ENCODE measurements at regions not wholly inside any gene's neighbourhood (a gene's known extent, or its start where the extent isn't known, plus 50 kb on each side); places are given as distances from the start of the nearest gene placed in this dataset.
"Not testable (repeated sequence)": the region's sequence is repeated elsewhere in the genome, so short reads cannot be mapped to it uniquely, and the experiment has no call there.

DNA sequence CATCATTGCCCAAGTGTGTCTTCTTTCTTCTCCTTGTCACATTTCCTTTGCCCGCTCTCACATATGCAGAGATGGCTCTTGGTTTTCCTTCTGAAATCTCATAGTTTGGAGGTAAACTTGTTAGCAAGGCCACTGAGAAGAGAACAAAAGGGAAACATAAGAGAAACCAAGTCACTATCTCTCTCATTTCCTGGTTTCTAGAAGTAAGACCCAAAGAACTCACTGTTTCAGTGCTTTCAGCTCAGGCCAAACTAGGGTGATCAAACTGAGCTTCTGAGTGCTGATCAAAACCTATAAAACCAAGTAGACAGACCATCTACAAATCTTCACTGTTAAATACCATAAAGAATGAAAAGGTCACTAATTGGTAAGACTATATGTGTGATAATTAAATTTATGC lies 275.4 kb upstream of the BTG1 start:
- DNase-seq (ENCODE audit: low read depth) = no peak

DNA sequence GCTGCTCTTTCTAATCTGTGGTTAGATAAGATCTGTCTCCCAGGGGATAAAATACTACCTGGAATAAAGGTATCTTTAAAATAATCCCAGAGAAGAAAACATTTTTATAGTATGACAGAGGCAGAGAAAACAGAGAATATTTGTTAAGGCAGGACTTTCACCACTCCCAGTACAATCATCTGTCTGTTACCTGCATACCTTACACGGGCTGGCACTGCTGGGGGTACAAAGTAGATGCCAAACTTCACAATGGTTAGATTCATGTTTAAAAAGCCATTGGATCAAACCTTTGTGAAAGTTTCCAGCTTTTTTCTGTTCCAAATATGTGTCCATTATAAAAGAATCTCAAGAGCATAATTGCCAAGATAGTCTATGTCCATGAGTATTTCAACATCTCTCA lies 273.6 kb upstream of the BTG1 start:
- DNase-seq (ENCODE audit: low read depth) = no peak

DNA sequence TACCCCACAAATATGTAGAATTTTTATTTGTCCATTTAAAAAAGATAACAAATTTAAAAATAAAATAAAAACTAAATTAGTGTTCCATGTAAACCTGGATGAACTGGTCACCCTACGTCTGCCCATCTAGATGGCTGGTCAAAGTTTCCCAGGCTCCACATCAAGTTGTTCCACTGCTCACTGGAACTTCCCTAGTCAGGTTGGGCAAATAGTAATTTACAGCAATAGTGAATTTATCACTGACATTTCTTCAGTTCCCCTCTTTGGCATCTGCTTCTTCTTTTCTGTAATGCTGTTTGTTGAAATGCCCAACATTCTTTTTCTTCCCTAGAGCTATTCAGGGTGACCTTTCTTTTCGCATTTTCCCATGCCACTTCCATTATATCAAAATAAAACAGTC lies 272.7 kb upstream of the BTG1 start:
- no peak for DNase-seq (ENCODE audit: low read depth)

DNA sequence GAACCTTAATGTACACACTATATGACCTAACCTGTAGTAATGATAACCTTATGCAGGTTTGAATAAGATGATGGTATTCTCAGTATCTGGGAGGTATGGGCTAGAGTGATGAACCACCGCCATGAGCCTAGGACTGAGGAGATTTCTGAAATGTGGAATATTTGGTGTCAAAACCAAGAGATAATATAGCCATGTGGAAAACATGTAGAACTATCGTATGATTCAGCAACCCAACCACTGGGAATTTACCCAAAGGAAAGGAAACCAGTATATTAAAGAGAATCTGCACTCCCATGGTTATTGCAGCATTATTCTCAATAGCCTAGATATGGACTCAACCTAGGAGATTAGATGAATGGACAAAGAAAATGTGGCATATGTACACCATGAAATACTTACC lies 271.7 kb upstream of the BTG1 start:
- no peak for DNase-seq (ENCODE audit: low read depth)

DNA sequence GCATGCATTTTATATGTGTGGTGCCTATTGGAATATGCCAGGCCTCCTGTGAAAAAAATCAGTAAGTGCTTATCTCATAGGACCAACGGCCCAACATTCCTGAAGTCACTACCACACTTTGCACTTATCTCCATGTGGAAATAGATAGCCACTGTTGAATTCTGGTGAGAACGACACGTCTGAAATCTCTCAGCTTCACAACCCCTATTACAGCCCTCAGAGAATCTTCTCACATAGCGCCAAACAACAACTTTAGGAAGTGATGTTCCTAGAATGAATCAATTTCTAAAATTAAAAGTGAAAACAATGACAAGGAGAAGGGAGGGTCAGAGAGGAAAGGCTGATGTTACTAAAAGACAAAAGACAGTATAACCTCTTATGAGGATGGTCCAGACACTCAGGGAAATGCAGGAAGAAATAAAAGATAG lies 270.8 kb upstream of the BTG1 start:
- no peak for DNase-seq (ENCODE audit: low read depth)

DNA sequence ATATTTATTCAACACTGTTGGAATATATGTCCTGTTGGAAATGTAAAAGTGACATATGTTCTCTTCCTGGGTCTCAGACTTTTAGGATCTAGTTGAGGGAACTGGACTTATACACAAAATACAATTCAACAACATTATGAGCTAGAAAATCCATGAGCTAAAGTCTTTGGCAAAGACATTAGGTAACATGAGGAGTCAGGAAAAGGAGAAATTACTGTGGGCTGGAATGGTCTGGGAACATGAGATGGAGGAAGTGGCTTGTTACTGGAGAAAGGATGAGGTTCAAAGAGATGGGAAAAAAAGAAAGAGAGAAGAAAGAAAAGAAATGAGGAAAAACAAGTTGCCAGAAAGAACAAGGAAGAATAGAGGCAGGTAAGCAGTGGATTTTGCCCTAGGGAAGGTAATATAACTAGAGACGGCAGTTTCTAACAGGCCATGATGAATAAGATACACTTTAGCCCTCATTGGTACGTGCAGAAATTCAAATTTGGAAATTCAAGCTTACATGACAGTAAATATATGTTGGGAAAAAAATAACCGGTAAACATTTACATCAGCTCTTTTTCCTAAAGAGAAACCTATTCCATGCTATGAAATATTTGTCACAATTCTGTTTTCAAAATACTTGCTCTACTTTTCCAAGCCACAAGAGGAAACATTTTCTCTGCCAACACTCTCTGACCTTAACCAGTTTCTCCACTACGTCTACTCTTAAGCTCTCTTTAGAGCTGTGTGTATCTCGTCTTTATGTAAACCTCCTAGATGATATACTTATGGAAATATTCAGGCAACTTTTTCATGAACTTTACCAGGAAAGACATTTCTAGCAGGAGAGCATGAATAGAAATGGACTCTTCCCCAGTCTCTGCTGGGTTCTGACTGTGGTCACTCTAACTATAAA lies 268.8 kb upstream of the BTG1 start:
- no peak for DNase-seq (ENCODE audit: low read depth)

DNA sequence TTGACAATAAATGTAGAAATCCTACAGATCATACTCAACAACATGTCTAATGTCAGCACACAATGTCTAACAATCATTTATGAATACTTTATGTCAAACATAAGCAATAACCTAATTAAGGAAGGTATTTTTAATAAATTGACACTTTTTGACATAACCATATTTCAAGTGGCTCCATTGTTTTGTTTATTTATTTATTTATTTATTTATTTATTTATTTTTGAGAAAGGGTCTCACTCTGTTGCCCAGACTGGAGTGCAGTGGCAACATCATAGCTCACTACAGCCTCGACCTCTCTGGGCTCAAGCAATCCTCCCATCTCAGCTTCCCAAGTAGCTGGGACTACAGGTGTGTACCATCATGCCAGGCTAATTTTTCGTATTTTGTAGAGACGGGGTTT lies 267.6 kb upstream of the BTG1 start:
- DNase-seq (ENCODE audit: low read depth) = no peak

DNA sequence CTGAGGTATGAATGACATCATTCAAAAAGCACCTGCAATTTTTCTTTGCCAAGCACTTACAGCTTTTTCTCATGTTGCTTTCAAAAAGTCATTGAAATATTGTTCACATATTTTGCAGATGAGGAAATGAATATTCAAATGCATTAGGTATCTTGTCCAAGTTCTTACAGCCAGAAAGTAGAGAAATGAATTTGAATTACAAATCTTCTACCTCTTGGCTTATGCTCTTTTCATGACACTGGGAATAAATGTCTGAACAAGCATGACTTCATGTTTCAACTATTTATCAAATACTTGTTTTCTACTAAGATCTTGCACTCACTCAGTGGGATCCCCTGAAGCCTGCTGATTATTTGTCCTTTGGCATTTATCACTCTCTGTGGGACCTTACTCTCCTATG lies 267.2 kb upstream of the BTG1 start:
- no peak for DNase-seq (ENCODE audit: low read depth)

DNA sequence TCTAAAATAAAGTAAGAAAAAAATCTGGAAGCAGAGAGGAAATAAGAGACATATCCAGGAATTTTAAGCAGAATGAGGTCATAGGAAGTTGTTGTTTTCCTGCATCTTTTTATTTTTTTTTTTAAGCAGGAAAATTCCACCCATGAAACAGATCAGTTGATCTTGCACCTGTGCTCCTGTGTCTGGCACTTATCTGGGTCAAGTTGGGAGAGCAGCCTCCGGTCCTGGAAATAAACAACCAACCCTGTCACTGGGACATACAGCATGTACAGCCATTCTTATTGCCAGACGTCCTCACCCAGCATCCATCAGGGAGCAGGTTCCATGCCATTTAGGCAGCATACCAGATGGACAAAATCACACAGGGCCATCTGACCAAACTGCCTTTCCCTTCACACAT lies 266.0 kb upstream of the BTG1 start:
- no peak for DNase-seq (ENCODE audit: low read depth)

DNA sequence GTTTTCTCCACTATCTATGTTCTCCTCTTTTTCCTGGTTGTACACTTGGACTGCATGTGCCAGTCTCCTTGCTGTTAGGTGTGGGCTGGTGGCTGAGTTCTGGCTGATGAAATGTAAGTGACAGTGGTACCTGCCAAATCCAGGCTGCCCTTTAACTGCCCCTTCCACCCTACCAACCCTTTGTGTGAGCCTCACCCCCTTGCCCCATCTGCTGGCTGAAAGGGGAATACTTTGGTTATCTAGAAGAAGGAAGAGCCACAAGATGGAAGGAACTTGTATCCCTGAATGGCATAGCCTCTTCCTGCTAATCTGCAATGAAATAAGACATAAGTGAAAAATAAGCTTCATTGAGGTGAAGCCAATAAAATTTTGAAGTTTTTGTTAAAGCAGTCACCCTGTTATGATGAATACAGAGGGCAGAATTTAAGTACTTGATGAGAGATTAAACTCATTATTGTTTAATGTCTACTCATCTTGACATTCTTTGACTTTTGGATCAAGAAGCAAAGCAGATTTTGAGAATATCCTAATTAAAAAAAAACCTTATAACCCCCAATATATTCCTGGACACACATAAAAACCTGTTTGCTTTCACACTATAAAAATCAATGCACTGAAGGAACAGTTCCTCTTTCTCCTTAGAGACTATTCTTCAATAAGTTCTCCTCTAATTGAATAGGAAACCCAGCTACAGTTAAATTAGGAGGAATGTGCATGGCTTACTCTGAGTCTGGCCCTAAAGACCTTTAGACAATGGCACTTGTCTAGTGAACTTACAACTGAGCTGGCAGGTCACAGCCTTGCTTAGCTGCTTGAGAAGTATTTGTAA lies 262.6 kb upstream of the BTG1 start:
- no peak for DNase-seq (ENCODE audit: low read depth)

DNA sequence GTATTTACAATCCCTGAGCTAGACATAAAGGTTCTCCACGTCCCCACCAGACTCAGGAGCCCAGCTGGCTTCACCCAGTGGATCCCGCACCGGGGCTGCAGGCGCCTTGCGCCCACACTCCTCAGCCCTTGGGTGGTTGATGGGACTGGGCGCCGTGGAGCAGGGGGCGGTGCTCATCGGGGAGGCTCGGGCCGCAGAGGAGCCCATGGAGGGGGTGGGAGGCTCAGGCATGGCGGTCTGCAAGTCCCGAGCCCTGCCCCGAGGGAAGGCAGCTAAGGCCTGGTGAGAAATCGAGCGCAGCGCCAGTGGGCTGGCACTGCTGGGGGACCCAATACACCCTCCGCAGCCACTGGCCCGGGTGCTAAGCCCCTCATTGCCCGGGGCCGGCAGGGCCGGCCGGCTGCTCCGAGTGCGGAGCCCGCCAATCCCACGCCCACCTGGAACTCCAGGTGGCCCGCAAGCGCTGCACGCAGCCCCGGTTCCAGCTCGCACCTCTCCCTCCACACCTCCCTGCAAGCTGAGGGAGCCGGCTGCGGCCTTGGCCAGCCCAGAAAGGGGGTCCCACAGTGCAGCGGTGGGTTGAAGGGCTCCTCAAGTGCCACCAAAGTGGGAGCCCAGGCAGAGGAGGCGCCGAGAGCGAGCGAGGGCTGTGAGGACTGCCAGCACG lies 260.9 kb upstream of the BTG1 start:
- not testable (repeated sequence) for DNase-seq (ENCODE audit: low read depth)

DNA sequence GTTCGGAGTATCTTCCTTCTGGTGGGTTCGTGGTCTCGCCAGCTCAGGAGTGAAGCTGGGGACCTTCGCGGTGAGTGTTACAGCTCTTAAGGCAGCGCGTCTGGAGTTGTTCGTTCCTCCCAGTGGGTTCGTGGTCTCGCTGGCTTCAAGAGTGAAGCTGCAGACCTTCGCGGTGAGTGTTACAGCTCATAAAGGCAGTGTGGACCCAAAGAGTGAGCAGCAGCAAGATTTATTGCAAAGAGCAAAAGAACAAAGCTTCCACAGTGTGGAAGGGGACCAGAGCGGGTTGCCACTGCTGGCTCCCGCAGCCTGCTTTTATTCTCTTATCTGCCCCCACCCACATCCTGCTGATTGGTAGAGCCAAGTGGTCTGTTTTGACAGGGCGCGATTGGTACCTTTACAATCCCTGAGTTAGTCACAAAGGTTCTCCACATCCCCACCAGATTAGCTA lies 260.2 kb upstream of the BTG1 start:
- DNase-seq (ENCODE audit: low read depth) = not testable (repeated sequence)

DNA sequence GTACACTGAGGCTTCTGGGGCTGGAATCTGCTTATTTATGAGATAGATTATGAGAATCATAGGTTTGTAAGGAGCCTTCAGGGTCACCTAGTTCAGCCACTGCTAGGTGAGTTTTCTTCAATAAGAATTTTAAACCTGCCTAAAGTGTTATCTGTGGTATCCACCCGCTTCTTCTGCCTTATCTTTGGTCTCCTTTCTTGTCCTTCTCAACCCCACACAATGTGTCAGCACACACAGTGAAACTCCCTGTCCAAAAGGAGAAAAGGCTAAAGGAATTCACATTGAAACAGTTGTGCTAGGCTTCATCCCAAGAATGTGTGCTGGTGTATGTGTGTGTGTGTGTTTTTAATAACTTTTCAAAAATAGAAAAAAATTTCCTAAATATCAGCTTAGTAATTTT lies 259.3 kb upstream of the BTG1 start:
- DNase-seq (ENCODE audit: low read depth) = no peak

DNA sequence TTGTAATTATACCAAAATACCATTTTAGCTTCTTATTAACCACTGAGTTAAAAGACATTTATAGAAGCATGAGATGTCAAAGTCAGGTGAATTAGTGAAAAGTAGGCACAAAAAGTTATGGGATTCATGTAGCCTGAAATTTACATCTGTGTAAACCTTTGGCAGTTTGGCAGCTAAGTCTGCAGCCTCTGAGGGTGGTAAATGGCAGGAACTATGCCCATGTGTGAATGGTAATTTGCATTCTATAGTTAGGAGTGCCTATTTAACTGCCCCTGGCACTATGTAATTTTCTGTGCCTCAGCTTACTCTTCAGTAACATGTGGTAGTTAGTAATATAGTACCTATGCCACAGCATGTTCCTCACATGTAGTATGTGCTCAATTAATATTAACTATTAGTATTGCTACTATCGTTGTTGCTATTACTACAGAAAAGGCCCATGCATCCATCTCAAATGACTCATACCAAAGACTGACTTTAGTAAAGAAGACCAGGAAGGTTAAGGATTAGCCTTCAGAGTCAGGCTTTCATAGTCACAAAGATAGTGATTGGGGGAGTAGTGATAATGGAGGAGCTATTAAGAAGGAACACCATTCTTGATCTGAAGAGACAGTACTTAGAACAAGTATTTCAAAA lies 258.7 kb upstream of the BTG1 start:
- DNase-seq (ENCODE audit: low read depth) = no peak

DNA sequence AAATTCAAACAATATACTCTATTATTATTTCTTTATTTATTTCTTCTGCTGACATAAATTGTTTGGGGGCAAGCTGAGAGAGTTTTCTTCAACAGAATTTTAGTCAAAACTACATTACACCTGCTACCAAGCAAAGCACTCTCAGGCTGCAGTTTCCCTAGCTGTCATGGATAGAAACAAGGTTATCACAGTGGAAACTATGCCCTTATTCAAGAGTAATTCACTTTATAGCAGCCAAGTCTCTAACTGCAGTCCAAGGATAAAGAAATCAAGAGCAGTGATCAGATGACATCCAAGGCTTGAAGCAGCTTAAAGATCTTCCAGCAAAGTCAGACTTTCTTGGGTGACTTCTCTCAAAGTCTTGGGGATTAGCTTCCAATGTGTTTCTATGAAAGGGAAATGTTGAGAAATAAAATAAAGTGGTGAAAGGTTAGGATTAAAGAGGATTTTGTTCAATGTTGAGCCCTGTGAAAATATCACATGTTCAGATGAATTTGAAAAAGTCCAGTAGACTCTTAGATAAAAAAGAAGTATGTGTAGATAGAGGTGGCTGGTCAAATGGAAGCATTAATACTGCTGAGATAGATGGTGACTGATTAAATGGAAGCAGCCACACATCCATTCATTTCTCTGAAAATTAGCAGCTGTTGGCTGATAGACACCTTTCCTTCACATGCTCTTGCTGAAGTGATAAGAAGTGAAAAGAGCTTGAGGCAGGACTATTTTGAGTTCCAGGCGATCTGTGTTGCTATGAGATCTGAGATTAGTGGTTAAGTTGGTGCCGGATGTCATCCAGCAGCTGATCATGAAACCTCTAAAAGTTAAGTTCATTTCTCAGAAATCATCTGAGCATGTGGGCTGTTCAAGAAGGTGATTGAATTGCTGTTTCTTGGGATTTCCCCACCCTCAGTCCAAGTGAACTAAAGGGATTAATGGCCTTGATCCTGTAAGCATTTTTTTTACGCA lies 257.8 kb upstream of the BTG1 start:
- DNase-seq (ENCODE audit: low read depth) = peak; percentile 24

DNA sequence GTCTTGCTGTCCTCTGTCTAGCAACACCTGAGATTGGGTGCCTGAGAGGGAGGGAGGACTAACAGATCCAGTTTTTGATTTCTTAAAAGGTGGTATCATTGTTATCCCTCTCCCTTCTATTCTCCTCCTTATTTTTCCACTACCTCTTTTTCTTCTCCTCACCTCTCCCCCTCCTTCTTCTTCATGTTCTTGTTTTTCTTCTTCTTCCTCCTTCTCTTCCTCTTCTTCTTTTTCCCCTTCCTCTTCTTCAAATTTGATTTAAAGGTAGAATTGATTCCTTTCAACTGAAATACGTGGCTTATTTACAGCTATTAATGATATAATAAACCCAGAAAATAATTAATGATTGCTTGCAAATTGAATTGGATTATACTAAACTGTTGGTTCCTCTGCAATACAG lies 256.8 kb upstream of the BTG1 start:
- DNase-seq (ENCODE audit: low read depth) = no peak

DNA sequence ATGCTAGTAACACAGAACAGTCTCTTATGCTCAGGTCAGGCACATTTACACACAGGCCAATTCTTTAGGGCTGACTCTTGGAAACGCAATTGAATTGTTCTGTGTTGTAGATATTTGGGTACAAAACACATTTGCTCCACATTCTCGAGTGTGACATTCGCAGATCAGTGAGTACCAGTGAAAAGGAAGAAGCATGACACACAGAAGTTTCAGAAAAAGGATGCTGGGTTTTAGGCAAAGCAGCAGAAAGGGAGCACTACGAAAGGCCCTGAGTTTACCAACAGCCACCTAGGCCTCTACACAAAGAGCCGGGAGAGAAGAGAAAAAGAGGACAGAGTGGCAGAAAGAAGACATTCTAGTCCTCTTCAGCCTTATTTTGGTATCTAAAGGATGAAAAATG lies 254.4 kb upstream of the BTG1 start:
- DNase-seq (ENCODE audit: low read depth) = no peak

DNA sequence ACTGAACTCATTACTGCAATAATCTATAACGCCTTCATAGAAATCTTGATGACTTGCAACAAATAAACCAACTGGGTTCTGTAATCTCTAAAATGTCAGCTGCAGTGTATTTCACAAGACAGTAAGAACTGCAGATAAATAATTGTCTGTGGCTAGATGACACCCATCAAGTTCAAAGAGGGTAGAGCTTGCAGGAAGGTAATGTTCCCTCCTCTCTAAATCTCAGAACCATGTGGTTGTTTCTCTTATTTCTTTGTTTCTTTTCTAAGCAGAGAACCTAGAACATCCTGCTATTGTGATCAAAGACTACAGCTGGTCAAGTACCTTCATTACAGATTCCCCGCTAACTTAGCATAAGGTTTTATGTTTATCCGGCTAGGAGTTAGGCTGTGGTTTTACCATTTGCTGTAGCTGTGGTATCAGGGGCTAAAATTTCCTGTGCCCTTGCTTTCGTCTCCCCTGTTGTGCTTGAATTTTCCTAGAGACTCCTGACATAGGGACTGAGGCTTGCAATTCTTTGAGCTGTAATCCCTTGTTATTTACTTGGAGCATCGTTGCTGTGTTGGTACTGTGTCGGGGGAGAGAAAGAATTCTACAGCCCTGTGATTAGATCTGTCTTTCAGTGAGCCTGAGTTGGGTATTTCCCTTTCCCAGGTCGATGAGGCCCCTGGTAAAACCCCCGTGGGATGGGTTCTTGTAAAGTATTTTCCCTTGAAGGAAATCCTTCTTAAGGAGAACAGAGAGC lies 253.1 kb upstream of the BTG1 start:
- DNase-seq (ENCODE audit: low read depth) = no peak

DNA sequence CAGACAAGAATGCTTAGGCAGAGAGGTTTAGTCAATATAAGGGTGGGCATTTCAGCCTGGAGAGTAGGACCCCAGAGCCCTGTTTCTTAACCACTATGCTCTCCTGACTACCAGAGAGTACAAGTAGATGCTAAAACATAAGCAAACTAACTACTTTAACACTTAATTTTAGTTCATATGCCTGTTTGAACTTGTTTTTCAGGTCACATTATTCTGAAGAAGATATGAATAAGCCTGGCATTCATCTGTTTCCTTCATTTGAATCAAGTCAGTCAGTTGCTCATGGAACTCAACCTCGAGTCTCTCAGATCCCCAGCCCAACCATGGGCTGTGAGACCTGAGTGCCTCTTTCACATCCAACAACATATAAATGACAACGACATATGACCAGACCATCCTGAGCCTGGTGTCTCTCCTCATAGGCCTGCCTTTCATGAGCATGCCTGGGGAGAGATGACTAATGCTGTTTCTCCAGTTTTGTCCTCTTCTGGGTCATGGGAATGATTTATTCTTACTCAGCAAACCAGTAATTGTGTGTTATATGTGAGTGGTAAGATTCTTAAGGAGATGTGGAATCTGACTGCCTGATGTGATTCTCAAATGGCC lies 251.1 kb upstream of the BTG1 start:
- no peak for DNase-seq (ENCODE audit: low read depth)

DNA sequence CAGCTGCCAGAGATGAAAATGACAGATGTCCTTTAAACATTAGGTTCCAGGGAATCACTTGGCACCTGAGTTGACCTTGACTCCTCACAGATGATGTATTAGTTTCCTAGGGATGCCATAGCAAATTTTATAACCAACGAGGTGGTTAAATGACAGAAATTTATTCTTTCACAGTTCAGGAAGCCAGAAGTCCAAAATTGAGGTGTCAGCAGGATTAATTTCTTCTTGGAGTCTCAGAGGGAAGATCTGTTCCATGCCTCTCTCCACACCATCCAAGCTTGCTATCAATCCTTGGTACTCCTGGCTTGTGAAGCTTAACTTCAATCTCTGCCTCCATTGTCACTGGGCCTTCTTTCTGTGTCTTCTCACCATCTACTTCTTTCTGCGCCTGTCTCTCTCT lies 249.7 kb upstream of the BTG1 start:
- no peak for DNase-seq (ENCODE audit: low read depth)
